ENCODE measurements at regions not wholly inside any gene's neighbourhood (a gene's known extent, or its start where the extent isn't known, plus 50 kb on each side); places are given as distances from the start of the nearest gene placed in this dataset.
"Not testable (repeated sequence)": the region's sequence is repeated elsewhere in the genome, so short reads cannot be mapped to it uniquely, and the experiment has no call there.

DNA sequence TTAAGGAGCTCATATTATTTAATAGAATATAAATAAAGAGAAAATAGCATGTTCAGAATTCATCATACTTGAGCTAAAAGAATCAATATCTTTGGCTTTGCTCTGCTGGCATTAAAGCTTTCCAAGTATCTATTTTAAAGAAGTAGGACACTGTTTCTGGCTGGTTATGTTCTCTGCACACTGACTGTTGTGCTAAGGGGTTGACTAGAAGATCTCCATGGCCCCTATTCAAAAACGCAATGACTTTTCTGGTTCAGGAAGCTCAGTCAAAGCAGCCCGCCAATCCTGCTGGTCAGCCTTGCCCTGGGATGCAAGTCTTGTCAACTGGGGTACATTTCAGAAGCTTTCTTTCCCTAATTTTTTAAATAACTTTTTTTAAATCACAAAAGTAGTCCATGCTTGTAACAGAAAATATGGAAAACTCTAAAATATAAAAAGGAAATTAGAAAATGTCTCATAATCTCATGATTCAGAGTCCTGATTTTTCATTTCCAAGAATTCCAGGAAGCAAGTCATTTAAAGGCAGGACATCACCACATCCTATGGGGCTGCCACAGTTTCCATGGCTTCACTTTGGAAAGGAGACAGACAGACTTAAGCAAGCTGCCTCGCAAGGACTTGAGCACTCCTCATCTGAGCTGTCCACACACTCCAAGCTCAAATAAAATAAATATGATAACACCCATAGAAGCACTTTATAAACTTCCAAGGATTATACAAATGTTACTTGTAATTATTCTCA lies 195.1 kb downstream of the TXNL1 start:
- H3K36me3 Mint-ChIP-seq (ENCODE audit: low read depth): no peaks in the 10 kb centered on the region
- no peak overlapping the region for H3K4me3 Mint-ChIP-seq

DNA sequence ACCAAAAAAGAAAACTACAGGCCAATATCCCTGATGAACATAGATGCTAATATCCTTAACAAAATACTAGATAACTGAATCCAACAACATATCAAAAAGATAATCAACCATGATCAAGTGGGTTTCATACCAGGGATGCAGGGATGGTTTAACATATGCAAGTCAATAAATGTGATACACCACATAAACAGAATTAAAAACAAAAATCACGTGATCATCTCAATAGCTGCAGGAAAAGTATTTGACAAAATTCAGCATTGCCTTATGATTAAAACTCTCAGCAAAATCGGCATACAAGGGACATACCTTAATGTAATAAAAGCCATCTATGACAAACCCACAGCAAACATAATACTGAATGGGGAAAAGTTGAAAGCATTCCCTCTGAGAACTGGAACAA lies 199.9 kb downstream of the TXNL1 start:
- H3K4me1 Mint-ChIP-seq; H3K36me3 Mint-ChIP-seq (ENCODE audit: low read depth); H3K27me3 Mint-ChIP-seq (ENCODE audit: low read depth); H3K4me3 Mint-ChIP-seq; H3K27ac Mint-ChIP-seq: not testable (repeated sequence)
- peaks cover 11% of the 10 kb centered on the region for H3K9me3 Mint-ChIP-seq

More for the DNA sequence above, 195.1 kb downstream of the TXNL1 start:
- H3K4me1 Mint-ChIP-seq: no peaks in the 10 kb centered on the region
- peaks cover 8% of the 10 kb centered on the region for H3K27me3 Mint-ChIP-seq (ENCODE audit: low read depth)
- TF ChIP-seq, protein P1, sequence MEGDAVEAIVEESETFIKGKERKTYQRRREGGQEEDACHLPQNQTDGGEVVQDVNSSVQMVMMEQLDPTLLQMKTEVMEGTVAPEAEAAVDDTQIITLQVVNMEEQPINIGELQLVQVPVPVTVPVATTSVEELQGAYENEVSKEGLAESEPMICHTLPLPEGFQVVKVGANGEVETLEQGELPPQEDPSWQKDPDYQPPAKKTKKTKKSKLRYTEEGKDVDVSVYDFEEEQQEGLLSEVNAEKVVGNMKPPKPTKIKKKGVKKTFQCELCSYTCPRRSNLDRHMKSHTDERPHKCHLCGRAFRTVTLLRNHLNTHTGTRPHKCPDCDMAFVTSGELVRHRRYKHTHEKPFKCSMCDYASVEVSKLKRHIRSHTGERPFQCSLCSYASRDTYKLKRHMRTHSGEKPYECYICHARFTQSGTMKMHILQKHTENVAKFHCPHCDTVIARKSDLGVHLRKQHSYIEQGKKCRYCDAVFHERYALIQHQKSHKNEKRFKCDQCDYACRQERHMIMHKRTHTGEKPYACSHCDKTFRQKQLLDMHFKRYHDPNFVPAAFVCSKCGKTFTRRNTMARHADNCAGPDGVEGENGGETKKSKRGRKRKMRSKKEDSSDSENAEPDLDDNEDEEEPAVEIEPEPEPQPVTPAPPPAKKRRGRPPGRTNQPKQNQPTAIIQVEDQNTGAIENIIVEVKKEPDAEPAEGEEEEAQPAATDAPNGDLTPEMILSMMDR (IDR thresholded peaks at IDR 0.05; ENCODE audit: unreplicated experiment in 3 of 3): no peak
- H3K27ac Mint-ChIP-seq: no peak overlapping the region
- H3K9me3 Mint-ChIP-seq: peaks cover 11% of the 10 kb centered on the region

DNA sequence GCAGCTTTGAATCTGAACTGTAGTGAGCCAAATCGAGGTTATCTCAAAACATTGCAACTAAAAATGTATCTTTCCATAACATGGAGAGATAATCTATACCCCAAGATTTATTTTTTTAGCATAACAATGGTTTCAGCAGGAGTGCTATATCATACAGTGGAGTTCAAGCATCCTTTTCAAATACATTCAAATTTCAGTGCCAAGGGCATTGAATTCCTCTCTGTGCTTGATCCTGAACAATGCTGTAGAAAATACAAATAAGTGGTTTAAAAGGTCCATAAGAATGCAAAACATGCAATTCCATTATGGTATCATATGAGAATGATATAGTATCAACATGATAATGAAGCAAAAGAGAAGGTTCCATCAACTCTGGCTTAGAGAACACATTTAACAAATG lies 201.7 kb downstream of the TXNL1 start:
- Mint-ChIP-seq H3K4me1 (no peaks in the 10 kb centered on the region), H3K4me3 (no peak overlapping the region), H3K27ac (no peak overlapping the region), H3K9me3 (peaks cover 11% of the 10 kb centered on the region), H3K36me3 (ENCODE audit: low read depth) (no peaks in the 10 kb centered on the region), H3K27me3 (ENCODE audit: low read depth) (no peaks in the 10 kb centered on the region)
- TF ChIP-seq, protein P1 (IDR thresholded peaks at IDR 0.05; ENCODE audit: unreplicated experiment in 3 of 3): no peak

DNA sequence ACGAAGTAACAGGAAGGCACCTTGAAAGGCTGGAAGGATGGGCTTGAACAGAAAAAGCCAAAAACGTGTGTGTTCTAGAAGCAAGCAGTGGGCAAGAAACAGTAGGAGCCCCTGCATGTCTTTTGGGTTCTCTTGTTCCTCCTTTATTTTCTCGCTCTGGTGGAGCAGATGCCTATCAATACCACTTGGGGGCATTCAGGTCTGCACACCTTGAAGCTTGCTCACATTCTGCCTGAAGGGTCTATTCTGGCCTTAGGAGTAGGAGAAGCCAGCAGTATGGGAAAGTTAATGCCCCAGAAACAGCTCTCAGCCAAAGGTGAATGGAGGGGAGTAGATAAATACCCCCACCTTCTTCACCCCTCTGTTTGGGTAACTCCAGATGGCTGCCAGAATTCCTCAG lies 204.5 kb downstream of the TXNL1 start:
- TF ChIP-seq, protein P1 (IDR thresholded peaks at IDR 0.05; ENCODE audit: unreplicated experiment in 3 of 3): no peak
- peaks cover 2% of the 10 kb centered on the region for H3K9me3 Mint-ChIP-seq
- no peak overlapping the region for H3K4me3 Mint-ChIP-seq
- no peaks in the 10 kb centered on the region for H3K36me3 Mint-ChIP-seq (ENCODE audit: low read depth)
- no peak overlapping the region for H3K27ac Mint-ChIP-seq
- H3K4me1 Mint-ChIP-seq: no peaks in the 10 kb centered on the region
- no peaks in the 10 kb centered on the region for H3K27me3 Mint-ChIP-seq (ENCODE audit: low read depth)

DNA sequence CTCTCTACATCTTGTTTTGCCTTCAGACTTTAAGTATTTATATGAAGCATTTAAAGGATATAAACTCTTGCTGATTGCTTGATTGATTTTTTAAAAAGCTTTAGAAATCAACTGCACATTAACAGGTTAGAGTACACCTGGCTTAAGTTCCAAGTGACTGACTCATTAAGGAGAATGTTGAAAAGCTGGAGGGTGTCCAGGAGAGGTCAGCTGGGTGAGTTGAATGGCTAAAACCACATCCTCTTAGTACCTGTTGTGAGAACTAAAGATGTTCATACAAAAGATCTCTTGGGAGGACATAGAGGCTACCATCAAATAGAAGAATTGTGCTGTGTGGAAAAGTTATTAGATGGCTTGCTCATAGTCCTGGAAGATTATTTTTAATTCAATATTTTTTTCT lies 206.8 kb downstream of the TXNL1 start:
- Mint-ChIP-seq H3K9me3 (peaks cover 18% of the 10 kb centered on the region), H3K36me3 (ENCODE audit: low read depth) (no peaks in the 10 kb centered on the region), H3K4me1 (no peaks in the 10 kb centered on the region), H3K27ac (no peak overlapping the region), H3K27me3 (ENCODE audit: low read depth) (no peaks in the 10 kb centered on the region), H3K4me3 (no peak overlapping the region)
- TF ChIP-seq, protein P1 (IDR thresholded peaks at IDR 0.05; ENCODE audit: unreplicated experiment in 3 of 3): no peak

DNA sequence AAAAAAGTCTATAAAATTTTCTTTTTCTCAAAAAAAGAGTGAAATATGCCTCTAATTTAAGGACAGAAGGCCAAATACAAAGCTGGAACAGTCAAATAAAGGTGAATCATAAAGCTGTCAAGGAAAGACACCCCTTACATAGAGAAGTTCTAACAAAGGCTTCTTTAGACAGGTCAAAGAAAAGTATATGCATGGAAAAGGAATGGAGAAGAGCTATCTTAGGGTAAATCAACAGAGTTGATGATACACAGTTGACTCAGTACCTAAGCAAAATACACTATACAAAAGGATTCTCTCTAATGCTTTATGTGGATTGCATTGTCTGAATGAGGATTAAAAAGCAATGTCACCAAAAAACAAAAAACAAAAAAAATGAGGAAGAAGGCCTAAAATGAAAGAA lies 214.8 kb downstream of the TXNL1 start:
- H3K36me3 Mint-ChIP-seq (ENCODE audit: low read depth): no peaks in the 10 kb centered on the region
- H3K4me1 Mint-ChIP-seq: no peaks in the 10 kb centered on the region
- no peak overlapping the region for H3K4me3 Mint-ChIP-seq
- TF ChIP-seq, protein P1 (IDR thresholded peaks at IDR 0.05; ENCODE audit: unreplicated experiment in 3 of 3): no peak
- no peak overlapping the region for H3K27ac Mint-ChIP-seq
- H3K27me3 Mint-ChIP-seq (ENCODE audit: low read depth): no peaks in the 10 kb centered on the region
- peaks cover 24% of the 10 kb centered on the region for H3K9me3 Mint-ChIP-seq

Measured in nephron (organoid).